Body of pancreas (tissue), 4 donors: ENCODE measurements at regions not wholly inside any gene's neighbourhood (a gene's known extent, or its start where the extent isn't known, plus 50 kb on each side); places are given as distances from the start of the nearest gene placed in this dataset. TPM values are rescaled to one million over a fixed set of nuclear protein-coding genes. Genes with fewer than 3 reads are reported as not detected.
"Not testable (repeated sequence)": the region's sequence is repeated elsewhere in the genome, so short reads cannot be mapped to it uniquely, and the experiment has no call there.

Experiments
- ATAC-seq: fragments of 150-250 bp; one replicate; pipeline ENCODE4 v1.9.1; 2016
- DNase-seq, 4 donors: peaks; one replicate each; pipeline ENCODE4 v3.0.0-alpha.2; 2019
- H3K27ac ChIP-seq, 4 donors: fragments of 200-600 bp; sonication (generic); 1 replicate in 3 of 4; 2 replicates in 1 of 4; pipeline versions ENCODE4 v1.5.1 to v1.6.1; 2016 to 2019; ENCODE audit warnings: mild to moderate bottlenecking in 1 of 4, mixed read lengths in 1 of 4, moderate library complexity in 1 of 4
- H3K27me3 ChIP-seq, 2 donors: fragments of 200-600 bp; sonication (generic); one replicate each; pipeline ENCODE4 v1.6.0; 2016; ENCODE audit warnings: mild to moderate bottlenecking in 1 of 2
- H3K36me3 ChIP-seq, 2 donors: fragments of 200-600 bp; sonication (generic); replicated peaks in 1 of 2; 2 replicates each; pipeline ENCODE4 v1.5.1; 2016; ENCODE audit warnings: low read depth in 2 of 2; ENCODE audit not compliant: insufficient read depth in 1 of 2
- H3K4me1 ChIP-seq: fragments of 200-600 bp; sonication (generic); one replicate; pipeline ENCODE4 v1.6.0; 2016
- H3K4me3 ChIP-seq, 2 donors: fragments of 200-600 bp; sonication (generic); 1 replicate in 1 of 2; 2 replicates in 1 of 2; pipeline ENCODE4 v1.5.1; 2016 to 2019
- H3K9me3 ChIP-seq, 3 donors: fragments of 200-600 bp; sonication (generic); 1 replicate in 2 of 3; 2 replicates in 1 of 3; pipeline ENCODE4 v1.5.1; 2016
- WGBS, 2 donors: methylation state at CpG; one replicate each; pipeline ENCODE4 v1.1.5; 2017; 5-methylcytosine and 5-hydroxymethylcytosine counted together
- intact Hi-C: fragments of 100-400 bp; cut with DNase I; formaldehyde crosslinking; loops from one replicate; pipeline ENCODE4 v1.15.1; 2023
- small RNA-seq: library from RNA; depleted of rRNA; stranded (forward); fragments of <200 nt; gene quantifications from one replicate; pipeline ENCODE3, GENCODE V24; 2016

- H3K36me3 ChIP-seq, intact Hi-C loops, ATAC-seq, H3K27ac ChIP-seq, H3K27me3 ChIP-seq, H3K4me3 ChIP-seq, H3K4me1 ChIP-seq, H3K9me3 ChIP-seq: not testable (repeated sequence)
- WGBS, 2 donors: no CpG with 5 or more reads among the region's 77 CpGs
- peak in 1 of 4 donors; percentile 68 for DNase-seq
Observed at GRCh38 chrX:115727792-115728732, 167.1 kb downstream of the PLS3 start.

GRCh38 chrX:115732530-115732929 lies 171.6 kb downstream of the PLS3 start:
- DNase-seq, H3K36me3 ChIP-seq, H3K4me3 ChIP-seq, ATAC-seq, intact Hi-C loops, H3K9me3 ChIP-seq, H3K27me3 ChIP-seq, H3K4me1 ChIP-seq, H3K27ac ChIP-seq: not testable (repeated sequence)
- WGBS, 2 donors: no CpG with 5 or more reads among the region's 39 CpGs

GRCh38 chrX:115735269-115735668 lies 174.3 kb downstream of the PLS3 start:
- H3K36me3 ChIP-seq, H3K4me1 ChIP-seq, ATAC-seq, intact Hi-C loops, H3K27me3 ChIP-seq, H3K4me3 ChIP-seq, H3K9me3 ChIP-seq: not testable (repeated sequence)
- WGBS, 2 donors: no CpG with 5 or more reads among the region's 26 CpGs
- H3K27ac ChIP-seq: peak overlapping the region in 1 of 4 donors; percentile 81
- peak in 1 of 4 donors; percentile 61 for DNase-seq

Small RNA genes lying in the stretch of these regions (small RNA-seq; reads per million reads assigned to genes)
- not detected for gene AC005000.1
